HG03565 (cell line): ENCODE measurements at regions not wholly inside any gene's neighbourhood (a gene's known extent, or its start where the extent isn't known, plus 50 kb on each side); places are given as distances from the start of the nearest gene placed in this dataset.
"Not testable (repeated sequence)": the region's sequence is repeated elsewhere in the genome, so short reads cannot be mapped to it uniquely, and the experiment has no call there.

ENCODE experiments used
- ATAC-seq: cut with Tn5 transposase; IDR thresholded peaks from one replicate; pipeline ENCODE4 v1.9.1; 2021; ENCODE audit warnings: mild to moderate bottlenecking, moderate library complexity; ENCODE audit not compliant: unreplicated experiment

DNA sequence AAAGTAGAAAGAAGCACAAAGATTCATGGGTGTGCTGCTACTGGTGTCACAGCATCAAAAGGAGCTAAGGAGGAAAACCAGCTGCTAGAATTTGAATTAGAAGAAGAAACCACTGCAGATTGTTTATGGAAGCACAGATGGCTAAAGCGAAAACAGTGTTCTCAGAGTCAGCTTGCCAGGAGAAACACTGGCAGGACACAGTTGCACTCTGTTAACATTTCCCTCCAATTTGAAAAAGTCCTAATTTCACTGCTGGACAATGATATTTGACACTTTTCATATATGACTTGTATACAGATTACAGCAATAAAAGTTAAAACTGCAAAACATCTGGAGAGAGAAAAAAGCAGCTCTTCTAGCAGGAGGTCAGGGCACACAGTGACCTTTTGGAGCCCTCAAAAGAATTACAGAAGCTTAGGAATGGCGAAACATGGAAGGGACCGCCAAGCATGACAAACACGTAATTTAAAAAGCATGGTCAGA, 314.5 kb downstream of the COL12A1 start:
- ATAC-seq: no peak

DNA sequence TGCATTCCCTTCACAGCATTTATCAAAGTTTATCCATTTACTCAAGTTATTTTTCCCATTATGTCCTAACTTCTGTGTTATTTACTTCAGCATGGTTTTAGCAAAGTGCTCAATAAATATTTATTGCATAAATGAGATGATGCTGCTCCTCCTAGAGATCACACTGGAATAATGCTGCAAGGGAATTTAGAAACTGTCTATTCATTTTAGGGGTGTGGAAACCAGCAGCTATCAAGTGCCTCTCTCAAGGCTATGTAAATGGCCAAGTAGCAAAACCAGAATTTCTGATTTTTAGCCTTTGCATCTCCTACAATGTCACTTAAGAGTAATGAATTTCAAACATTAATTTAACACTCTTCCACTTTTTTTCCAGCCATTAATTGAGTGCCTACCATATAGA, 316.2 kb downstream of the COL12A1 start:
- ATAC-seq: no peak

DNA sequence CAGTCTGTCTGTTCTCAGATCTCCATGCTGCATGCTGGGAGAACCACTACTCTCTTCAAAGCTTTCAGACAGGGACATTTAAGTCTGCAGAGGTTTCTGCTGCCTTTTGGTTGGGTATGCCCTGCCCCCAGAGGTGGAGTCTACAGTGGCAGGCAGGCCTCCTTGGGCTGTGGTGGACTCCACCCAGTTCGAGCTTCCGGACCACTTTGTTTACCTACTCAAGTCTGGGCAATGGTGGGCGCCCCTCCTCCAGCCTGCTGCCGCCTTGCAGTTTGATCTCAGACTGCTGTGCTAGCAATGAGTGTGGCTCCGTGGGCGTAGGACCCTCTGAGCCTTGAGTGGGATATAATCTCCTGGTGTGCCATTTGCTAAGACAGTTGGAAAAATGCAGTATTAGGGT, 317.1 kb downstream of the COL12A1 start:
- ATAC-seq: not testable (repeated sequence)

DNA sequence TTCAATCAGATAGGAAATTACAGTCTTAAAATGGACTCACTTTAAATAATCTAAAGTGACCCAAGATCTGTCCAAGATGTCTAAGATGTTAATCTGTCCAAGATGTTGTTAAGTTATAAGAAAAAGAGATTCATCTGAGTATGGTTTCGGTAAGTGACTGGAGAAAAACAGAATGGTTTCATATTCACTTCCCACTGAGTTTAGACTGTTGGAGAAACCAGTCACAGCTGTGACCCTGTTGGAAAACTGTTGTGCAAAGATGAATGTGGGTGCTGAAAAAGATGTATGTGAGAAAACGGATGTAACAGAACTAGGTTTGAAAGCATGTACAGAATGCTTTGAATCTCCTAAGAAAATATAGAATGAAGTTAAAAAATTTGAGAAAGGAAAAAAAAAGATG, 325.9 kb downstream of the COL12A1 start:
- ATAC-seq: no peak

DNA sequence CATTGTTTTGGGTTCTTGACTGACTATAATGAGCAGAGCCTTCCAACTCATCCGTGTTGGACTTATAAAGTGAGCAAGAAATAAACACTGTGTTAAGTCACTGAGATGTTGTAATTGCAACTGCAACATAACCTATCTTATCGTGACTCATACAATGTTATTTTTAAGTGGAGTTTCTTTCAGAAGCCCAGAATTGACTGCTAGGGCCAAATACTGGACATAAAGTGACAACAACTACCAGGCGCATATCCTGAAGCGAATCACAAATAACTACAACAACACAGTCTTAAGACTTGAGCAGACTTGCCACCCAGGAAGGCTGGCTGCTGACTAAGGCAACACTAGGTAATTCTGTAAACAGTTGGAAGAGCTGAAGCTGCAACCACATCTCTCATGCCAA, 326.6 kb downstream of the COL12A1 start:
- ATAC-seq: no peak

DNA sequence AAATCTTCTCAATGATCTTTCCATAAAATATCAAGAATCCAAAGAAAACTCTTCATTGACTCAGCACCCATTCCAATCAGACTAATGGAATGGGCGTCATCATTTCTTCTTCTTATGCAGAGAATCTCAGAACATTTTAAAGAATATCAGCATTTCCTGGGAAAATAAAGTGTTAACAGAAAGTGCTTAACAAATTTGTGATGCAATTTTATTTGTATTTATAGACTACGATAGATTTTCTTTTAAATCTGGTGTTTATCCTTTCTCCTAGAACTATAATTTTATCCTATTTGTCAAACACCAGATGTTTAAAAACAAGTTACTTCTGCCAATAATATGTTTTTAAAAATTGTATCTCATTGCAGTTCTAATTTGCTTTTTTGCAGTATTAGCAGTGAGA, 330.7 kb downstream of the COL12A1 start:
- ATAC-seq: no peak

DNA sequence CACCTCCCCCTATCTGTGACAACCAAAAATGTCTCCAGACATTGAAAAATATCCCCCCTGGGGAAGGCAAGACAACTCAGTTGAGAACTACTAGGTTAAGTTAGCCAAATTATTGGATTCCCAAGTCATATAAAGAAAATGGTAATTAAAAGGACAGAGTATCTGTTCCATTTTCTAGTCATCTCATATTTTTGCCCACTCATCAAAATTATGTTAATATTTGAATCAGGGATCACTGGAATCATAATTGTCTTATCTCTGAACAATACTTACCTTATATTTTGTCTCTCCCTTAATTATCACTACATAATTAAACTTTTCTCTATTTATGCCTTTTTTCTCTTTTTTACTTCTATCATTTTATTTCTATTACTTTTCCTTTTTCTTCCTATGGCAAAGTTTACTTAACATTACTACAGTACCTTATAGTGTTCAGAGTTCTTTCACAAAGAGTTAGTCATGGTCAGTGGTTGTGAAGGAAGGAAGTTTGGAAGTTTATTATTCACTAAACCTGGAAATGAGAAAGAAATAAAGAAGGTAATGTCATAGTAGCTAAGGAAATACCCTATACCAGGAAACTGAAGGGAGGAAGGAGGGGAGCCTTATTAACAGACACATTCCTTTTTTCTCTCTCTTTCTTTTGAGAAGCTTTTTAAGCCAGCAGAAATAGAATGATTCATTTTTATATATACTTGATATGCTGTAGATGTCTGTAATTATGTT, 332.9 kb downstream of the COL12A1 start:
- ATAC-seq: no peak

DNA sequence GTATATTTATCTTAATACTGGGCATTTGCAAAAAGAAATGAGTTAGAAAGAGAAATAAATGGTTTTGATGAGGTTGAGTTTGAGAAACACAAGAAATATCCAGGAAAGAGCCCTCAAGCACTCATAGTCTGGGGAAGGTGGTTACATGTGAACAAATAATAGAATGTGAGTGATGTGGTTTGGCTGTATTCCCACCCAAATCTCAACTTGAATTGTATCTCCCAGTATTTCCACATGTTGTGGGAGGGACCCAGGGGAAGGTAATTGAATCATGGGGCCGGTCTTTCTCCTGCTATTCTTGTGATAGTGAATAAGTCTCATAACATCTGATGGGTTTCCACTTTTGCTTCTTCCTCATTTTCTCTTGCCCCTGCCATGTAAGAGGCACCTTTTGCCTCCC, 334.1 kb downstream of the COL12A1 start:
- ATAC-seq: no peak

DNA sequence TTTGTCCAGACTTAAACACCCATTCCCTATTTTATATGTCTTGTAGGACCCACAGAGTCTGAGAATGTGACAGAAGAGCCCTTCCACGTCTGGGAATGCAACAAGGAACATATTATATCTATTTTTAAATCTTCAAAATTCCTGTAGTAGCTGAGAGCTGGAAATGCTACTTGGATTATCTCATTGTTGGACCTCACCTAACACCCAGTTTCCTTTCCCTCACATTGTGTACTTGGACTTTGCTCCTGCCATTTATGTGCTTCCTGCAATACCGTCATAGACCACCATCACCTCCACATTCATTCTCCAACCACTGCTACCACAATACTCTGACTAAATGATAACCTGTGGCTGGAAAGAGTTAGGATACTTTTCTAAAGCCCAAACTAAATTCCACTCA, 335.4 kb downstream of the COL12A1 start:
- ATAC-seq: no peak

DNA sequence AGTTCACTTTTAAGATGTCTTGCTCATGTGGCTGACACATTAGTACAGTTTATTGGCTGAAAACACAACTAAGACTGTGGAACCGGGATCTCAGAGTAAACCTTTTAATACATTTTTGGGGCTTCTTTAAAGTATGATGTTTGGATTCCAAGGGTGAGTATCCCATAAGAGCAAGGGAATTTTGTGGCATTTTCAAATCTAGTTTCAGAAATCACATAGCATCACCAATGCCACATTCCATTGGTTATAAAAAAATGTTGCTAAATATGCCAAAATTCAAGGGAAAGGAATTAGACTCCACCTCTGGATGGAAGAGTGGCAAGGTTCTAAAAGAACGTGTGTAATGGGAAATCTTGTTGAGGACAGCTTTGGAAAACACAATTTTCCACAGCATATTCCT, 338.6 kb downstream of the COL12A1 start:
- no peak for ATAC-seq

DNA sequence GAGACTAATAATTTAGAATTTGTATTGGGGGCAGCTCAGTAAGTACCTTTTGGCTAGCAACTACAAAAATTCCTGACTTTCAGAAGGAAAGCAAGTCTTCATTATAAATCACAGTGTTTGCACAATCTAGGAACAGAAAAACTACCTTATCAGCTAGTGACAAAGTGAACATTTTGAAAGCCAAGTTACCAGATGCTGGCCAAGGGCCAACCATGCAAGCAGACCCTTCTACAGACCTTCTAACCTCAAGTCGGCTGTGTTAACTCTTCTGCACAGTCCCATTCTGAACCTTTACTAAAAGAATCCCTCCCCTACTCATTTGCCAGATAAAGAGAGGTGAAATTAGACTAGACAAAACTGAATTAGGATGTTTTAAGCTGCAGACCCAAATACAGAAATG, 341.9 kb downstream of the COL12A1 start:
- ATAC-seq: no peak

DNA sequence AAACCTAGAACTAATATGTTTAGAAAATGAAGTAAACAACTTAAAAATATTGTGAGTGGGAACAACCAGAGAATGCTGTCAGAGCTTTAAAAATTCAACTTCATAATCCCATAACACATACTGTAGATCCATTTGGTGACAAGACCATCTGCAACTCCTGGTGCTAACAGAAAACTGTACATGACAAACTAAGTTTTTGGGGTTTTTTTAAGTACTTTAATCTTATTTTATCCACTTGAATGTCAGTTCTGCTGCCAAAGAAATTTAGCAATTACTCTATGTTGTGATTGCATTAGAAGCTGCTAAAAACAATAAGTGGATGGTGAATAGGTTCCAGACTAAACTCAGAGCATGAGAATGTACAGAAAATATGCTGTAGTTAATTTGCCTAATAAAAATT, 345.4 kb downstream of the COL12A1 start:
- ATAC-seq: no peak

DNA sequence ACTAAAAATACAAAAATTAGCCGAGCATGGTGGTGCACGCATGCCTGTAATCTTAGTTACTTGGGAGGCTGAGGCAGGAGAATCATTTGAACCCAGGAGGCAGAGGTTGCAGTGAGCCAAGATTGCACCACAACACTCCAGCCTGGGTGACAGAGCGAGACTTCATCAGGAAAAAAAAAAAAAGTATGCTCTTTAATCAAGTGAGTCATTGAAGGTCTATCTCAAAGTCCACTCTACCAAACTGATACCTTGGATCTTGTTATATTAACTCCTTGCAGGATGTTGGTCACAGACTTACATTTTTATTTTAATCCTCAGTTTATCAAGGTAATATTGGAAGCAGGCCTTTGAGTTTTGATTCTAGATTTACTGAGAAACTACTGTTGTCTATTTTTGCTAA, 348.7 kb downstream of the COL12A1 start:
- ATAC-seq: no peak

DNA sequence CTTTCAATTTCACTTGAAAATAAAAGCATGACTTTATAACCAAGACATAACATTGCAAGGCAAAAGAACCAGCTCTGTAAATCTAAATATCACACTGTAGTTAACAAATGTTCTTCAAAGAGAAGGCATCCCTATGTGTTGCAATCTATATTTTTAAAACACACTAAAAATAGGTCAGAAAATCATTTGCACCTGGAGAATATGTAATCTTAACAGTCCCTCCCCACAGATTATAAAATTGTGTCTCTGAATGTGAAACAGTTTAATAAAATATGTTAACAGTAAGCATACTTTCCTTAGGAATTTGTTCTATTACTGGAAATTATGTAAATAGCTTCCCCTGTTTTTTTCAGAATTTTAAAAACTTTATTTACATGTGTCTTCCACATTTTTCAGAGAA, 351.9 kb downstream of the COL12A1 start:
- ATAC-seq: no peak

DNA sequence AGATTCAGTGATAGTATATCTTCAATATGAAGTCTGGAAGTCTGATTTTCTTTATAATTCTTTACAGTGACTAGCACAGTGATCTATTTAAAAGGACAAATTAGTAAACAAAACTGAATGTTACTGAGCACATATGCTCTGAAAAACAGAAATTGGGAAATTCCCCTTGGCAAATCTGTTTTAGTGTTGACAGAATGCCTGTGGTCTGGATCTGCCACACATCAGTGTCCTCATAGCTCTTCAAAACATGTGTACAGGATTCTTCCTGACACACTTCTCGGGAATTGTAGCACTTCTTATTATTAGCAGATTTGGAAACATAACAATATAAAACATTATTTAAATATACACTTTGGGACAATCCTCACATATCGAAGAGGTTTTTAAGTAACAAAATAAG, 354.3 kb downstream of the COL12A1 start:
- ATAC-seq: no peak

DNA sequence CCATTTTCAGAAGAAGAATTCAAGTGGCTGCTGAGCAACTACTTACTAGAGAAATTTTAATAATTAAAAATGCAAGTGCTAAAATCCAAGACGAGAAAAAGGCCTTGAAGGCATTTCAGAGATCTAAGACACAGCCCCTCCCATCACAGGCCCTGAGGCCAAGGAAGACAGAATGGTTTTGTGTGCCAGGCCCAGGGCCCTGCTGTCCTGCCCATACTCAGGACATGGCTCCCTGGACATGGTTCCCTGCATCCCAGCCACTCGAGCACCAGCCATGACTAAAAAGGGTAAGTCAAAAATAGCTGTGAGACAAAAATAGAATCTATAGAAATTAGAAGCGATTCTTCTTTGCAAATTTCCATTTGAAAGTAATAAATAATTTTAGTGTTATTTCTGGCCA, 364.9 kb downstream of the COL12A1 start:
- ATAC-seq: no peak

DNA sequence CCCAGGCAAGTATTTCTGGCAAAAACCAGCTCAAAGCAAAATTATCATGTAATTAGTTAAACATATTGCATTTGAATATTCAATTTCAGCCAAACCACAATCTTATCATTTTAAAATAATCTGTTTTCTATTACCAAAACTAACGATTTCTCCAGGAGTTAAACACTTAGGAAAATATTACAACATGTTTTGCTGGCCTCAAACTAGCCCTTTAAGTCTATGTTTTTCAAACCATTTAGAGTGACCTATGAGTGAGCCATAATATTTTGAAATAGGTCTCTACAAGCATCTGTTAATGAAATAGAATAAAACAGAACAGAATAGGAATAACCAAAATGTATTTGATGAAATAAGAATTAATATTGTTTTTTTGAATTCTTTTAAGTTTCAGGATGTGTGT, 370.9 kb downstream of the COL12A1 start:
- ATAC-seq: no peak

DNA sequence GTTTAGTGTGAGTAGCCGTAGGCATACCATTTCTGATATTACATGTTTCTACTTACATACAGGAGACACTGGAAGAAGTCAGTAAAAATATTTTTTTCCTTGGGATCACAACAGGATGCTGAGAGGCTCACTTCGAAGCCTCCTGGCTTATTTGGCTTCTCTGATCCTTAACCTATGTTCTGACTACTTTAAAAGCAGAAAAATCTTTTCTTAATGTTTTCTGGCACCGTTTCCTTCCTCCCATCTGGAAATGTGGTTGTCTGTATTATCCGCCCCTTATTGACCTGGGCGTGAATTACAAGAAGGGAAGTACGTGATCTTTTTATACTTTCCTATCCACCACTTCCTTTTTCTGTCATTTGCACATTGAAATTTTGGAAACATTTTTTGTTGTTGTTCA, 379.6 kb downstream of the COL12A1 start:
- no peak for ATAC-seq

DNA sequence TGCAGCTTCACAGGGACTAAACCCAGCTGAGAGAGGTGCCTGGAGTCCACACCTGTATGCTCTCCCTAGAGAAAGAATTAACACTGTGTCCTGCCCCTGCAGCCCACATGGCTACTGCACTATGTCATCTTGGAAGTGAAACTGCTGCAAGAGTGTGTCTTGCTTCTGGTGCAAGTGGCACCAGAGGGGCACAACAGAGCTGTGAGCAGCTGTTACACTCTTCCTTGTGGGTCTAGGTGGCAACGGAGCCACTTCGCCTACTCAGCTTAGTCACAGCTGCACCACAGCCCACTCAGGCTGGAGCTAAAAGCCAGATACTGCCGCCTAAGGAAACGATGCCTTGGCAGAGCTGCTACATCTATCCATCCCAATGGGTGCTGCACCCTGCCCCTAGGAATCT, 391.4 kb downstream of the COL12A1 start:
- ATAC-seq: no peak

DNA sequence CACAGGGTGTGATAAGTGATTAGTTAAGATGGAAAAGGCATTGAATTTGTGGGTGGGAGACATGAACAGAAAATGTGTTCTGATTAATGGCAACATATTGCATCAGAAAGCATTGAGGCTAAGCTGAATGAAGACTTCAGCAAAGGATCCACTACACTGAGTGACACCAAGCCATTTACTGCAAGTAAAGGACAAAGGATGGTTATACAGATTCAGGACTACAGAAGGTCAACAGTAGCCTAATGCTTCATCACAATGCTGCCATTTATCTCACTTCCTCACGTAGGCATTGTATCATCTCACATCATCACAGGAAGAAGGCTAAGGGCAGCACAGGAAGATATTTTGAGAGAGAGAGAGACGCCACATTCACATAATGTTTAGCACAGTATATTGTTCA, 398.2 kb downstream of the COL12A1 start:
- ATAC-seq: no peak

DNA sequence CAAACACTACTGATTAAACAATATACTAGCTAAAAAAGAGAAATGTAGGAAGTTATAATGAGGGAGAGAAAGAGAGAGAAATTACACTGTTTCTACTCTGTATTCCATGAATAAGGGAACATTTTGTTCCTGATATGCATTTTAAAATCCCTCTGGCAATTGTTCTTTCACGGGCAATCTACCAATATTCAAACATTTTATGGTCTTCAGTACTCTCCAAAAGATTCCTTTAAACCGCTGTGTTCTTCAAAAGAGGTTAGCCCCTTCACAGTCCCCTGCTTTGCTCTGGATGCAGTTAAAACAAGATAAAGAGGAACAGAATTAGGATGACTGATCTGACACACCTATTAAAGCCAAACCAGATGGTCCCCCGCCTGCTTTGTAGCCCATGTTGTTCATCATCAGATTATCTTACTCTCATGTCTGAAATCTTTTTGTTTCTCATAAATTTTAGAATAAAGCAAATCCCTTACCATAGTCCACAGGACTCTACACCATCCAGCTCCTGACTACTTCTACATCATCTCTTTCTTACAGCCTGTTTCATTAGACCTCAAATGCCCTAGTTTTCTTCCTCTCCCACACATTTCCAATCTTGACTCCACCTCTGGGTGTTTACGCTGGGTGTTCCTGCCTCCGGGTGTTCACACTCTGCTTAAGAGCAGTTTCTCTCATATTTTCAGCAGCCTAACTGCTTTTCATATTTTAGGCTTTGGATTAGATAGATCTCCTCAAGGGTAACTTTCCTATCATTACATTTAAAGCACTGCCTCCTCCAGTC, 399.7 kb downstream of the COL12A1 start:
- ATAC-seq: no peak

DNA sequence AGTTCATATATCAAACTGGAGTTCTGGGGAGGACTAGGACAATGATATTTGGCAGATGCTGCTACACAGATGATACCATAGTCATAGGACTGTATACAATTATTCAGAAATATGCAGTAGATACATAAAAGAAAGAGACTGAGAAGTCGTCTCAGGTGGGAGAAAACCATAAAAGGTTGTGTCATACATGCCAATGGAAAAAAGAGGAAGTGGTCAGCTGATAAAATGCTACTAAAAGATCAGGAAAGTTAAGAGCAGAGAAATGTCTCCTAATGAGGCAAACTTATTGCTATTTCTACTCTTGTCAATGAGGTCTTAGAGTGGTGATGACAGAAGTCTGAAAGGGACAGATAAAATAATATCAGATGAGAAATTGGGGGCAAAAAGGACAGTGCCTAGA, 407.6 kb downstream of the COL12A1 start:
- no peak for ATAC-seq

DNA sequence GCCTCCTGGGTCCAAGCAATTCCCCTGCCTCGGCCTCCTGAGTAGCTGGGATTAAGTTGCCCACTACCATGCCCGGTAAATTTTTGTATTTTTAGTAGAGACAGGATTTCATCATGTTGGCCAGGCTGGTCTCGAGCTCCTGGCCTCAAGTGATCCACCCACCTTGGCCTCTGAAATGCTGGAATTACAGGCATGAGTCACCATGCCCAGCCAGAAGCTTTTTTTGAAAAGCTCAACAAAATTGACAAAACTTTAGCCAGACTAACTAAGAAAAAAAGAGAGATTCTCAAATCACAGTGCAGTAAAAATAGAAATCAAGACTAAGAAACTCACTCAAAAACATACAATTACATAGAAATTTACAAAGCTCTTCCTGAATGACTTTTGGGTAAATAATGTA, 420.6 kb downstream of the COL12A1 start:
- ATAC-seq: no peak
